ENCODE measurements at regions not wholly inside any gene's neighbourhood (a gene's known extent, or its start where the extent isn't known, plus 50 kb on each side); places are given as distances from the start of the nearest gene placed in this dataset.

GRCh38 chr5:79878721-79879336, 112.2 kb downstream of the MTX3 start:
- FAIRE-seq (no peak), DNase-seq (ENCODE audit: insufficient read length, low spot score) (no peak)

GRCh38 chr5:79878136-79878679, 112.9 kb downstream of the MTX3 start:
- FAIRE-seq: no peak
- no peak for TF ChIP-seq CTCF (IDR thresholded peaks at IDR 0.05; ENCODE audit: insufficient read depth, missing control alignments)
- no peak for DNase-seq (ENCODE audit: insufficient read length, low spot score)

More at GRCh38 chr5:79878721-79879336, 112.2 kb downstream of the MTX3 start:
- peak; percentile 36 for TF ChIP-seq CTCF (IDR thresholded peaks at IDR 0.05; ENCODE audit: insufficient read depth, missing control alignments)

GRCh38 chr5:79876456-79876855, 114.6 kb downstream of the MTX3 start:
- DNase-seq (ENCODE audit: insufficient read length, low spot score): no peak
- TF ChIP-seq CTCF (IDR thresholded peaks at IDR 0.05; ENCODE audit: insufficient read depth, missing control alignments): no peak
- no peak for FAIRE-seq

- no peak for FAIRE-seq
- no peak for DNase-seq (ENCODE audit: insufficient read length, low spot score)
- TF ChIP-seq CTCF (IDR thresholded peaks at IDR 0.05; ENCODE audit: insufficient read depth, missing control alignments): no peak
These were observed 115.8 kb downstream of the MTX3 start for GRCh38 chr5:79875230-79875629.

GRCh38 chr5:79873187-79873586, 117.9 kb downstream of the MTX3 start:
- DNase-seq (ENCODE audit: insufficient read length, low spot score): no peak
- no peak for FAIRE-seq
- TF ChIP-seq CTCF (IDR thresholded peaks at IDR 0.05; ENCODE audit: insufficient read depth, missing control alignments): no peak

- TF ChIP-seq CTCF (IDR thresholded peaks at IDR 0.05; ENCODE audit: insufficient read depth, missing control alignments): no peak
- no peak for FAIRE-seq
- no peak for DNase-seq (ENCODE audit: insufficient read length, low spot score)
These were observed 118.8 kb downstream of the MTX3 start for GRCh38 chr5:79872291-79872690.

- TF ChIP-seq CTCF (IDR thresholded peaks at IDR 0.05; ENCODE audit: insufficient read depth, missing control alignments): no peak
- no peak for DNase-seq (ENCODE audit: insufficient read length, low spot score)
- no peak for FAIRE-seq
These were observed 119.5 kb downstream of the MTX3 start for GRCh38 chr5:79871364-79872120.

All from D721Med (cell line).